NOMO-1 treated with DMSO at 0.1 percent for 48 hours (cell line): ENCODE measurements at regions not wholly inside any gene's neighbourhood (a gene's known extent, or its start where the extent isn't known, plus 50 kb on each side); places are given as distances from the start of the nearest gene placed in this dataset.

Source experiments
- DNase-seq: peaks from one replicate; lab custom pipeline; 2025; ENCODE audit not compliant: unreplicated experiment; lab: John Stamatoyannopoulos, UW

DNA sequence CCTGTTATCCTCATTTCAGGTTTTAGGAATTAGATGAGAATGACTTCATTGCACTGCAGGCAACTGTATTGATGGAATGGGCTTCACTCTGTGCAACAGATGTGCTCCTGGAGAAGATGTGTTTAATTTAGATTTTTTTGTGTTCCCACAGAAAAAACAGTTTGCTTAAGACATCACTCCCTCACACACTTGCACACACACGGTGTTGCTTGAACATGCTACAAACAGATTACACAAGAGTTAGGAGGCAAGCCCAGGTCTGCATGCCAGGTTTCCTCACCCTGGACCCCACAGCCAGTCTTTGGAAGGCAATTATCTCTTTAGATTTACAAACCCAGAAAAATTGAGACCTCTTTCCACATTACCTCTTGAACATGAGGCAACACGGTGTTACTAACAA is 93.7 kb upstream of the KLHL29 start:
- no peak for DNase-seq

DNA sequence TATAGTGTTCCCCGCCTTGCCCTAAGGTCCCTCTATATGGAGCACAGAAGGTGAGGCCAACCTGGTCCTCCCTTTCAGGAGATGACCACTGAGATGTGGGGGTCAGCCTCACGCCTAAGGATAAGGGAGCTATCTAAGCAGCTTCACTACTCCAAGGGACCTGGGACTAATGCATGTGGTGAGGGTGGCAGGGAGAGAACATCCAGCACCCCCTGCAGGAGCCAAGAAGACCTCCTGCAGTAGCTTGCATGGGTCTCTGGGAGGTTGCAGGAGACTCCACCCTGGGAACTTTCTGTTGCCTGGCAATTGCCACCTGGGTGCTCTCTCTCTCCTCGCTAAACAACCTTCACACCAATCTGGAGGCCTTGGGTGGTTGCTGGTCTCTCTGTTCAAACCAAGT is 93.0 kb upstream of the KLHL29 start:
- DNase-seq = no peak

DNA sequence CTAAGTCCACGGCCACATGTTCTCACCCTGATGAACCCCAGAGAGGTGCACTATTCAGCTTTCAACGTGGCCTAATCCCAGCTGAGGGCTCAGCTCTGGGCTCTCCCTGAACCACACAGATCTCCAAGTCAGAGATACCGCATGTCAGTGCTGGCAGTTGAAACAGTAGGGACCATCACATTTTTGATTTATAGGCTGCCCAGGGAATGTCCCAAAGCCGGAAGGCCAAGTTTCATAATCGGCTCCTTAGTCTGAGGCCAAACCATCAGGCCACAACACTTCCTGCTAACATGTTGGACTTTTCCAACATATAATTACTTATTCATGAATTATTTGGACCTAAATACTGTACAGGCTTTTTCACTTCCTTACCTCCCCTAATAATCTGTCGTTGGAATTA is 91.9 kb upstream of the KLHL29 start:
- no peak for DNase-seq

DNA sequence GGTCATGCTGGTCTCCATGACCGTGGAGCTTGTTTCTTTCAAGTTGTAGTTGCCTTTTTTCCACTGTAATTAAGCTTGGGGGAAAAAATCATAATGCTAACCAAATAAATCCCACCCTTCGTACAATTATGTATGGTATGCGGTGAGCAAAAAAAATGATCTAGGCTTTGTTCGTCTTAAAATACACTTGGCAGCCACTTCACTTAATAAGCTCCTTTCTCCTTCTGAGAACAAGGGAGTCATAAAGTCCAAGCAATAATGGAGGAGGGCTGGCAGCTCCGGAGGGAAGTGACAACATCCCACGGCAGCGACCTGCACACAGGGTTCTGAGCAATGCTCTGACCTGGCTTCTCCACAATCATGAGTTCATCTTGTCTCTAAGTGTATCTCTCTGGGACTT is 91.2 kb upstream of the KLHL29 start:
- DNase-seq = no peak

DNA sequence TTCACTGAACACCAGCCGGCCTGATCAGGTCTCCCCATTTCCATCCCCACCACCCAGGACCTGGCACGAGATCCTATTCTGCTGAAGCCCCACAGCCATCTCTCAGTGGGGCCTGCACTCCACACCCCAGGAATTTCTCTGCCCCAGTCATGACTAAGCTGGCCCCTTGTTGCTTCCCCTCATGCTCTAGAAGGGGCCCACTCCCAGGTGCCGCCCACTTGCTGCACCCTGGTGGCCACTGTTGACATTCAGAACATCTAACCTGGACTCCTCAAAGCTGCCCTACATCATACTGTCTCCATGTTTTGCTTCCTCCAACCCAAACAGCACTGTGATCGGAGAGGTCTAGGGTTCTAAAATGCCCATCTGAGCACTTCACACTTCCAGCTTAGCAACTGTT is 90.7 kb upstream of the KLHL29 start:
- DNase-seq = no peak

DNA sequence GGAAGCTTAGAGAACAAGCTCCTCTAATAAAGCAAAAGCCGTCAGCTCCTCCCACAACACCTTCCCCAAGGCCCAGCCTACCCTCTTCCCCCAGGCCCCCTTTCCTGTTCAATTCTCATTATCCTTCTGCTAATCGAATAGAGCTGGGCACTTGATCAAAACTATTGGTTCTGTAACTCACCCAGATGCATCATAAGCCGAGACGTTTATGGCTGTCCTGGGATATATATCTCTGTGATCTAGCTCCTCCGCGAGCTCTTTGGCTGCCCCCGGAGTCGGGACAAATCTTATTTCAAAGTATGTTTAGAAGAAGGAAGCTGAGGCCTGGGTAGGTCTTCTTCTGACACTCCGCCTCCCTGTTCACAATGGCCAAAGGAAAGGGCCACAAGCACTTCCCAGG is 88.3 kb upstream of the KLHL29 start:
- no peak for DNase-seq

DNA sequence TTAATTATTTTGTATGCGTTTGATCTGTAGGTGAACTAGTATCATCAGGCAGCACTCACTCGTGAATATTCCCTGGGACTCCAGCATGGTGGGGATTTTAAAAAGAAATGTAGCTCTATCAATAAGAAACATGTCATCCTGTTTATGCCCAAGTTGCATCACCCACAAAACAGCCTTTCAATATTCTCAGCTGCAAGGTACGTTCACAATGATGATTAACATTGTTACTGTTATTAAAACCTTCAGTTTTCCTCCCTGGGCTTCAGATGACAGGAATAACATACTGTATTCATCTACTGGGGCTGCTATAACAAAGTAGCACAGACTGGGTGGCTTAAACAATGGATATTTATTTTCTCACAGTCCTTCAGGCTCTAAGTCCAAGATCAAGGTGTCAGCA is 87.9 kb upstream of the KLHL29 start:
- no peak for DNase-seq

DNA sequence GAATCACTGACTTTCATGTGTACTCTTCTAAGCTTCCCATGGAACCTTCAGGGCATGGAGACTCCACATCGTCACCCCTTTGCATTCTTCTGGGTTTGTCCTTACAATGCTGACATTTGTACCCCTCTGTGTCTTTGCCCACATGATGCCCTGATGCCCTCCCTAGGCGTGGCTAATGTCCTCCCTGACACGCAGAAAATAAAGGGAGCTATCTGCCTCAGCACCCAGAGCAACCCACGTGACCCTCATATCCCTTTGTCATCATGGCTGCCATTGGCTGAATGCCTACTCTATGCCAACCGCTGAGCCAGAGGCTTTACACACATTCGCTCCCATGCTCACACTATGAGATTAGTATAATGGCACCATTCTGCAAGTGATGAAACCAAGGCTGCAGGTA is 86.4 kb upstream of the KLHL29 start:
- no peak for DNase-seq

DNA sequence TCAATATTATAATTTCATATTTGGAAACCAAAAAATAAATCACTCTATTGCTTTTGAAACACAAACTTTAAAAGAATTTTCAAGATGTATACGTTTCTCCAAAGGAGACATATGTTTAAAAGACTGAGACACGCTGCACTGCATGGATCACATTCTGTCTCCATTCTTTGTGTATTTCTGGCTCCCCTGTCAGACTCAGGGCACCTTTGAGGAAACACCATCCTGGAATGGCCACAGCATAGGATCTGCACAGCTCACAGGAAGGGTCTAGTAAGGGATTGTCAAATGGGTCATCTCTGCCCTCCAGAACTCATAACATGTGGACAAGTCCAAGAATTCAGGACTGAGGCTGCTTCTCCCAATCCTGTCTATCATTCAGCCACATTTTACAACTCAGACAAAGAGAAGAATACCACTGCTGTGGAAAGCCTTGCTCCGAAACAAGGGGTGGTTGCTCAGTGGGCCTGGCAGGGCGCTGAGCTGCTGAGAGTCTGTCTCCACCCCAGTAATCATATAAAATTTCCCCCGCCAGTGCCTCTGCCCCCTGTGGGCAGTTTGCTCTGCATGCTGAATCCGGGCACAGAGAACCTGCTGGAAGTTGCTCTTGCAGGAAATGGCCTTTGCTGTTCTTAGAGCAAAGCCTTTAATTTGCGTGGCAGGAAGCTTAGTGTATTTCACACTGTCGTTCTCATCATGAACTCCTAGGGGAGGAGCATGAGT is 85.3 kb upstream of the KLHL29 start:
- DNase-seq = no peak

DNA sequence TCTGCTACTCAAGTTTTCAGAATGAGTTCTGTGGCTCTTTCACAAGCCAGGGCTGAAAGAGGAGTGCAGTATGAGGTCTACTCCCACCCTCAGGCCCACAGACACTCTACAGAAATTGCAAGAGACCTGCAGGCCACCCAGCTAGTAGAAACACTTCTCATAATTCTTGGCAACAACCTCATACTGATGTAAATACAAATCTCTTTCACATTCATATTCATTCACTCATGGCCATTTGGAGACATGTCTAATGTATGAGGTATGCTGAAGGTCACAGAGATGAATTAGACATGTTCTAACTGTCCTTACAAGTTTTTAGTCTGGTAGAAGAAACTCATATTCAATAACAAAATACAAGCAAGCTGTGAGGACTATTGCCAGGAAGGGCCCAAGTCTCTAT is 83.8 kb upstream of the KLHL29 start:
- no peak for DNase-seq

DNA sequence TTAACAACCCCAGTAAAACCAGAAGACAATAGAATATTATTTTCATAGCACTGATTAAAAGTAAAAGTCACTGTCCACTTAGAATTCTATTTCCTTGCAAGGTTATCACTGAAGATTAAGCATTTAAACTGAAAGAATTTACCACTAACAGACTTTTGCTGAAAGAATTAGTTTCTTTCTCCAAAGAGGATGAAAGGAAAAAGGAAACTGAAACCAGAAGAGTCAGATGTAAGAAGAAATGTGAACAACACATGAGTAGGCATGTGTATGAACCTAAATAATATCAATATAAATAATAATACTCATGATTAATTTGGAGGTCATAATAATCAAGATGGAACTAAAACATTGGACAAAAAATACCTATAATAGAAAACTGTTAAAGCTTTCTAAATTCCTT is 82.4 kb upstream of the KLHL29 start:
- DNase-seq = no peak

DNA sequence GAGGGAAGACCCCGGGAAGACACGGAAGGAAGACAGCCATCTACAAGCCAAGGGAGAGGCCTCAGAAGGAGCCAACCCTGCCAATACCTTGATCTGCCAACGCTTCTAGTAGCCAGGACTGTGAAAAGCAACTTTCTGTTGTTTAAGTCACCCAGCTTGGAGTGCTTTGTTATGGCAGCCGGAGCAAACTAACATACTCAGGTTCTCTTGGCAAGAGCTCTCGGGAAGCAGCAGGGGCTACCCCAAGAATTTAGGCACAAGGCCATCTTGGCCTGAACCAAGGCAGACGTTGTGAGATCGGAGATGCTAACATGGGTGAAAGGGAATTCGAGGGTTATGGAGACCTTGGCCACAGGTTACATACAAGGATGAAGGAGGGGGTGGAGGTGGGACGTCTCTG is 78.6 kb upstream of the KLHL29 start:
- no peak for DNase-seq

DNA sequence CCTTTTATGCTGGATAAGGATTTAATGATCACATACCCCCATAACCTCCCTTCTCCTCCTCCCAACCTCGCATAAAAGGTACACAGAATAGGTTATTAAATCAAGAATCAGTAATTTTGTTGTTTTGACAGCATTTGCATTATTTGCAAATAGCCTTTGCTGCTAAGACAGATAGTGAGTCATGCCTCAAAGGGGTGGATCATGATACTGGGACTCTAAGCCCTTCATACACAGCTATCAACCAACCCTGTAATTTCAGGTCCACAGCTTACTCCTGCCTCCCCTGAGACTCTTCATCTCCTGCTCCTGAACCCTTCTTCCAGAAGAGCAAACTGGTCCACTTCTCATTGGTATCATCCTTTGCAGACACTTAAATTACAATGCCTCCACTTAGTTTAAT is 73.8 kb upstream of the KLHL29 start:
- DNase-seq = no peak

DNA sequence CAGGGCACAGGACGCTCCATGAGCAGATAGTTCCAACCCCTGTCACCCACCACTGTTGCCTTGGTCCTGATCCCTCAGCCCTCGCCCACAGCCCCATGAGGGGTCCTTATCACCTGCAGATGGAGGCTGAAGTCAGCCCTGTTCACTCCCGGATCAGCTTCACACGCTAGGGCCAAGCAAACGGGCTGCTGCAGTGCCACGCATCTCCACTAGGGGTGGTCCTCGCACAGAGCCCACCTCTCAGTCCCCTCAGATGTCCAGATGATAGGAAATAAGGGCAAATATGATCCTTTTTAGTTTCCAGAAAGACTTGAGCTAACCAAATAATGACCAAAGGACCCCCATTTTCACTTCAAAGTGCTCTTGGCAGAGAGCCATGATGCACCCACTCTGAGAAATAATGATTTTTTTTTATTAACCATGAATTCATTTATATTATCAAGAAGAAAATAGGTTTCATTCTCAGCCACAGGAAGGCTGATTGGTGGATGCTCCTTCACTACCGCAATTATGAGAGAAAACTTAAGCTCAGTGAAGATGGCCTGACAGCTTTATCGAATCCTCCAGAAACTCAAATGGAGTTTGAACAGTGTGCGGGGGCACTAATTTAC is 71.9 kb upstream of the KLHL29 start:
- DNase-seq = no peak

DNA sequence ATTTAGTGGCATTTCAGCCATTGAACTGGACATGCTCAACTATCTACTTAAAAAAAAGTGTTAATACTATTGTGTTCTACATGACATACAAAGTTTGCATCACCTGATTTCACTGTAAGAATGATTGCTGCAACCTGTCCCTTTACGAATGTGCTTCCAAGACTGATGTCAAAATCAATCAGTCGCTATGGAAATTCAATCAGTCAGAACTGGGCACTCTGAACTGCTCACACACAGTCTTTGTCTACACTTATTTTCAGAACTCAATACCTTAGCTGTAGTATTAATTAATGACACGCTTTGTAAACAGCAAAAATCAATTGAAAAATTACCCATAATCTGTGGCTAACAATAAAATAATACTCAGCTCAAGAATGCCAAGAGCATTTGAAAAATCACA is 70.3 kb upstream of the KLHL29 start:
- no peak for DNase-seq

DNA sequence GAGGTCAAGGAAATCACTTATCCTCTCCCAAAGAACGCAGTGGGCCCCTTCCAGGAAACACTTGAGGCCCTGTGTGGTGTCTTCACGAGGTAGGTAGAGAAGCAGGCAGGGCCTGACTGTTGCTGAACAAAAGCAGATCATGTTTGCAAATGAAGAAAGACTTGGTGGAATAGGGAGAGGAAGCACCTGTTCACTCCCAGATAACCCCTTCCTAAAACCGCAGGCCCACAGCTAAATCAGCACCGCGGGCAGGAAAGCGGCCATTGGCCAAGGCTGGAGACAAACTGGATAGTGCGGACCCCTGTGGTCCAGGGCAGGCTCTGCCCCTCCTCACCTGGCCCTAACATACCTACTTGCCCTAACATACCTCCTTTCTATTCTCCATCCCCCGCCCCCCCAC is 64.9 kb upstream of the KLHL29 start:
- no peak for DNase-seq

DNA sequence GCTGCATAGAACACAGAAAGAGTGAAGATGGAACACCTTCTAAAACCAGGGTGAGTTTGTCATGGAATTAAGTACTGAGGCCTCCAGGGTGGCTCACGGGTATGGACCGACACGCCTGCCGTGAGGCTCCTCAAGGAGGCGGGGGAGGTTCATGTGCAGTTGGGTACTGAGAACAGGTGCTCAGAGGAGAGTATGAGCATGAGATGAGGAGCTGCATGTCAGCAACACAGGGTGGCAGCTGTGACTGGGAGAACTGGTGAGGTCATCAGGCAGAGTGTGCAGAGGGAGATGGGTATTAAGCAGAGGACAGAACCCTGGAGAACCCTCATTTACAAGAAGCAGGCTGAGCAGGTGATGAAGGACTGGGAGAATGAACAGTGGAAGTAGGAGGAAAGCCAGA is 63.2 kb upstream of the KLHL29 start:
- no peak for DNase-seq

DNA sequence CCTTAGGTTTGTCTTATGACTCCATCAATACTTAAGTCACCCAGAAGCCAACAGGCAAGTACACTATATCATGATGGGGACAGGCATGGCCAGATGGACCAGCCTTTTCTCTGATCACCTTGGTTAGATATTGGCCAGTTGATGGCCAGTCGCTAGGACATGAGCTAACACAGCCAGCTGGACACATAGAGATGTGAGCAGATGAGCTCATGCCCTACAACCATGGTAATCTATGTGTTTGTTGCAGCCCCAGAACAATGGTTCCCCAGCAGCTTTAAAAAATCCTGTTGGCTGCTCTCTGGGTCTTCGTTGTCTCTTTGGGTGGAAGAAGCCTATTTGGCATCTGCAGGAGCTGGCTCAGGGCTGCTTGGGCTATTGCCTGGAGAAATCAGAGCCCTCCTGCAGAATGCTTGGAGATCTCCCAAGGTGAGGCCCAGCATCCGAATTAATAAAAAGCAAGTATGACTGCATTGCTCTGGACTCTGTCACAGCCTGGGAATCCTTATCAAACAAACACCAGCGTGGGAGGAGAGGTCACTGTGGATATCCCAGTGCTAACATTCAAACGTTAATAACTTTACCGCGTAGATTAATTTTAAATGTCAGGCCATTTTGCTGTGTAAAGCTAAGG is 62.3 kb upstream of the KLHL29 start:
- no peak for DNase-seq

DNA sequence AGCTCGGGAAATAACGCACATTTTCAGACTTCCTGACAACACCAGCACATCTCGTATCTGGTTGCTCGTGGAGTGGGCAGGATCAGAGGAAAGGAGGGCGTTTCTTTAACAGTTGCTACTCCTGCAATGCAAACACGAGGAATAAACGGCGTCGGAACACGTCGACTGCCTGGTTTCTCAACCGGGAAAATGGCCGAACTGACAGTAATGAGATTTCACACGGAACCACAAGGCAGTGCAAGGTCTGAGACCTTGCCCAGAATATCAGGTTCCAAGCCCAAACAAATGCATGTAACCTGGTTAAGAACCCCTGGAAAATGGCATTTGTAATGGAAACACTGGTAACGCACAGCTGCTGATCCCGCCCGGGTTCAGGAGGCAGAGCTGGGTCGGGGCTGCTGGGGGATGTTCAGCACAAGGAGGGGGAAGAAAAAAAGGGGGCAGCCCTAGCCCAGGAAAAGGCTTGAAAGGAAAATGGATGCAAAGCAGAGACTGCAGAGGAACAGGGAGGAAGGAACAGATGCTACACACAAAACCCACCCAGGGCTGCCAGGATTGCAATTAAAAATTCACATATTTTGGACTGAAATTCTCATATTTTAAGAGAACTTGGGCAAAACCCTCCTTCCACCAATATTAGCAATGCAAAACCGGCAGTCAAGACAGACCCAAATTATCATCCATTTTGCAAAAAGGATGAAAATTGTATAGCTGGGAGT is 61.6 kb upstream of the KLHL29 start:
- no peak for DNase-seq

DNA sequence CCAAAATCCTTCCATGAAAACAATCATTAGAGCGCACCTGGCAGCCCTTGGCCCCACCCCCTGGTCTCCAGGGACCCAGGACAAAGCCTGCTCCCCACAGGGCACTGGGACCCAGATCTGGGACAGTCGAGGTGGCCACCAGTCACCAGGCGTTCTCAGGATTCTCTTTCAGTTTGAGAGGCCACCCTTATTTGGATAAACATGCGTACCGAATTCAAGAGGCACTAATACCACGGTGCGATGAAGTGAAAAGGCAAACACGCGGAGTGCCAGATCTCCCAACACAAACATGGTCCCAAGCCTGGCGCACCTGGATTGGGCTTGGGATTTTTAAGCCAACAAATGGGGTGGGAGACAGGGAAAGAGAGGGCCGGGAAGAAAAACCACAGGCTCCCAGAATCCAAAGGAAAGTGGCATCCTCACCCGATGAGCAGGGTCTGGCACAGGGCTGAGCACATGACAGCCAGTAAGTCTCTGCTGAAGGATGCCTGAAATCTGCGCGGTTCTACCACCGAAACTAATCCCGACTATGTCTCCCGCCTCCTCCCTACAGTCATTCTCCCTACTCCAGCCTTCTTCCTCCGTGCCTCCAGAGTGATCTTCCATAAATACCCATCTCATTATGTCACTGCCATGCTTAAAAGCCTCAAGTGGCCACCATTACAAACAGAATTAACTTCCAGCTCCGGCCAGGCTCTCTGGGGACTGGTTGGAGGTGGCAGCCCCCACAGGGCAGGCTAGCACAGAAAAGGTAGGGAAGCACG is 60.9 kb upstream of the KLHL29 start:
- DNase-seq = no peak

DNA sequence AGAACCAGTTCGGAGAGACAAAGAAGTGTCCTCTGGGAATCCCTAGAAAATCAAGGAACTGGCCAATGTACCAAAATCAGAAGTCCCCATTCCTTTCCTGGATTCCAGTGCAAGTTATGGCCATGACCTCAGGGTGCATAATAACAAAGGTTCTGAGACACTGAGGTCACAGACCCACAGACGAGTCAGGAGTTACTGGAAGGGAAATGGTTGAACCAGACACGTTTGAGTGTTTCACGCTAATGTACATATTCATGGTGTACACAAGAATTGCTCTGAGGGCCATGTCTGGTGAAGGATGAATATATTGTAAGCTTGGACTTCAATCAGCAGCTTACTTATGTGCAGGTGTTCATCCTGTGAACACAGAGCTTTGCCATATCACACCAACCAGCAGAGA is 58.6 kb upstream of the KLHL29 start:
- DNase-seq = no peak
